Keratinocyte (primary cell): ENCODE measurements at regions not wholly inside any gene's neighbourhood (a gene's known extent, or its start where the extent isn't known, plus 50 kb on each side); places are given as distances from the start of the nearest gene placed in this dataset.

Experiments
- CTCF ChIP-seq, 3 experiments: IDR thresholded peaks in 1 of 3; conservative IDR thresholded peaks in 1 of 3; optimal IDR thresholded peaks in 1 of 3; 2 replicates in 2 of 3; 3 replicates in 1 of 3; pipeline versions ENCODE3 to v1.5.1; 2011; ENCODE audit warnings: low read length in 3 of 3, mild to moderate bottlenecking in 3 of 3, moderate library complexity in 2 of 3, control low read depth in 1 of 3, inconsistent platforms in 1 of 3; ENCODE audit not compliant: insufficient read depth in 2 of 3; ENCODE audit errors: extremely low read depth in 1 of 3
- EZH2 ChIP-seq: IDR thresholded peaks from one replicate; pipeline ENCODE4 v1.6.1; 2012; ENCODE audit warnings: inconsistent platforms, mild to moderate bottlenecking, low read length, moderate library complexity

GRCh38 chr2:153761936-153762335 lies 109.8 kb upstream of the GALNT13 start:
- TF ChIP-seq CTCF (optimal IDR thresholded peaks at IDR 0.05 in 1 of 3, IDR thresholded peaks at IDR 0.05 in 1 of 3, conservative IDR thresholded peaks at IDR 0.05 in 1 of 3; ENCODE audit: extremely low read depth in 1 of 3, insufficient read depth in 2 of 3, low read length in 3 of 3) (no peak), EZH2 (no peak)
